ENCODE measurements at regions not wholly inside any gene's neighbourhood (a gene's known extent, or its start where the extent isn't known, plus 50 kb on each side); places are given as distances from the start of the nearest gene placed in this dataset.

DNA sequence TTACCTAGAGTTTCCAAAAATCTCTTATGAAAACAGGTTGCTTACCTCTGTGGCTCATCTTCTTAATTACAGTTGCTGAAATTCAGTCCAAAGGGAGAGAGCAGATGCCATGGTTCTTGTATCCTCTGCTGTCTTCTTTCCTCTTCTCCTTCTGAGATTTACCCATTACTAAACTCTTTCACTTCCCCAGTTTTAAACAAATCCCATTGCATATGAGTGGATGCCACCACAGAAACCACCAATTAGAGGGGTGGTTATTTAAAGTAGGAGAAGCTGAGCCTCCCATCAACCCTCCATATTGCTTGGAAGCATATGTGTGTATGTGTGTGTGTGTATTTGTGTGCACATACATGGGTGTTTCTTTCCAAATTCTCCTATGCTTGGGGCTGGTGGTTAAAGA is 128.5 kb upstream of the KCNK1 start:
- intact Hi-C loops (cut with DNase I): no loop called here
- Histone ChIP-seq H3K9me3 (no peaks in the 10 kb centered on the region), H3K4me1 (no peaks in the 10 kb centered on the region), H3K27me3 (no peaks in the 10 kb centered on the region), H3K36me3 (no peaks in the 10 kb centered on the region), H3K27ac (no peak overlapping the region), H3K4me3 (no peak overlapping the region)
- TF ChIP-seq, protein P1, sequence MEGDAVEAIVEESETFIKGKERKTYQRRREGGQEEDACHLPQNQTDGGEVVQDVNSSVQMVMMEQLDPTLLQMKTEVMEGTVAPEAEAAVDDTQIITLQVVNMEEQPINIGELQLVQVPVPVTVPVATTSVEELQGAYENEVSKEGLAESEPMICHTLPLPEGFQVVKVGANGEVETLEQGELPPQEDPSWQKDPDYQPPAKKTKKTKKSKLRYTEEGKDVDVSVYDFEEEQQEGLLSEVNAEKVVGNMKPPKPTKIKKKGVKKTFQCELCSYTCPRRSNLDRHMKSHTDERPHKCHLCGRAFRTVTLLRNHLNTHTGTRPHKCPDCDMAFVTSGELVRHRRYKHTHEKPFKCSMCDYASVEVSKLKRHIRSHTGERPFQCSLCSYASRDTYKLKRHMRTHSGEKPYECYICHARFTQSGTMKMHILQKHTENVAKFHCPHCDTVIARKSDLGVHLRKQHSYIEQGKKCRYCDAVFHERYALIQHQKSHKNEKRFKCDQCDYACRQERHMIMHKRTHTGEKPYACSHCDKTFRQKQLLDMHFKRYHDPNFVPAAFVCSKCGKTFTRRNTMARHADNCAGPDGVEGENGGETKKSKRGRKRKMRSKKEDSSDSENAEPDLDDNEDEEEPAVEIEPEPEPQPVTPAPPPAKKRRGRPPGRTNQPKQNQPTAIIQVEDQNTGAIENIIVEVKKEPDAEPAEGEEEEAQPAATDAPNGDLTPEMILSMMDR (IDR thresholded peaks at IDR 0.05): no peak
- ATAC-seq (no peak), DNase-seq (no peak)

DNA sequence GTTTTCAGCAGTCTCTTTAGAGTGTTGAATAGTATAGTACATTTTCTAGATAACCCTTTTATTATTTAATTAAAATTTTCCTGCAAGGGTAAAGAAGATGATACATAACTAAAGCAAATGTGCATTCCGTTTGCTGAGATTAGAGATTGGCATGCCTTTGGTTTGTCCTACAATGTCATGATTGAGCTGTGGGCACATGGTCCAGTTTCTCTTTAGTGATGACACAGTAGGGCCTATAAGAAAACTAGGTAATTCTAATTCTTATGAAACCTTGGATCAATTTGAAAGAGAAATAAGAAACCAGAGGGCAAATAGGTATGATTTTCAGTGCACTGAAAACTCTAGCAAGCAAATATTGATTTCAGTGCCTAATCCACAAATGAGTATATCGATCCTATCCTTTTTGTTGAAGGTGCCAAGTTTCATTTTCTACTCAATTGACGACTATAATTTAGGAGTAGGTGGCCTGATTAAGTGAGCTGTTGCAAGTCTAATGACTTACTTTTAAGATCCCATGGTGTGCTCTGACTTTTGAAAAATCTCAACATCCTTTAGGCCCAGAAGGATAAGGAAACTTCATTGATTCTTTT is 128.0 kb upstream of the KCNK1 start:
- Histone ChIP-seq H3K4me1 (no peaks in the 10 kb centered on the region), H3K4me3 (no peak overlapping the region), H3K36me3 (no peaks in the 10 kb centered on the region), H3K27ac (no peak overlapping the region), H3K27me3 (no peaks in the 10 kb centered on the region), H3K9me3 (no peaks in the 10 kb centered on the region)
- TF ChIP-seq, protein P1 (IDR thresholded peaks at IDR 0.05): no peak
- intact Hi-C loops (cut with DNase I): no loop called here
- no peak for DNase-seq
- ATAC-seq: no peak

DNA sequence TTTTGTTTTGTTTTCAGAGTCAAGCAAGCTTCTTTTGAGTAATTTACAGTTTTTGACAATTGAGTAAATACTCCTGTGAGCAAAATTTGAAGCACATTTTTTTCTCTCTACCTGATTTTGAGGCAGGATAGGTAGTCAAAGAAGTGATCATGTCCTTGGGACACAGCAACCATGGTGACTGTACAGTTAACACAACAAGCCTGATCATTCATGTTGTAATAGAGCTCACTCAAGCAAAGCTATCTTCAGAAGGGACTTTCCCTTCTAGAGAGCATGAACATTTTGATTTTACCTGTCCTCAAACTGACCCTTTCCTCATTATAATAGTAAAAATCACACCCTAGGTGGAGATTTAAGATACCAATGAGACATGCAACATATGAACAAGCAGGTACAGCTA is 126.5 kb upstream of the KCNK1 start:
- Histone ChIP-seq H3K36me3 (no peaks in the 10 kb centered on the region), H3K27ac (no peak overlapping the region), H3K27me3 (no peaks in the 10 kb centered on the region), H3K4me3 (no peak overlapping the region), H3K9me3 (no peaks in the 10 kb centered on the region), H3K4me1 (no peaks in the 10 kb centered on the region)
- intact Hi-C loops (cut with DNase I): no loop called here
- no peak for DNase-seq
- ATAC-seq: no peak
- TF ChIP-seq, protein P1 (IDR thresholded peaks at IDR 0.05): no peak

DNA sequence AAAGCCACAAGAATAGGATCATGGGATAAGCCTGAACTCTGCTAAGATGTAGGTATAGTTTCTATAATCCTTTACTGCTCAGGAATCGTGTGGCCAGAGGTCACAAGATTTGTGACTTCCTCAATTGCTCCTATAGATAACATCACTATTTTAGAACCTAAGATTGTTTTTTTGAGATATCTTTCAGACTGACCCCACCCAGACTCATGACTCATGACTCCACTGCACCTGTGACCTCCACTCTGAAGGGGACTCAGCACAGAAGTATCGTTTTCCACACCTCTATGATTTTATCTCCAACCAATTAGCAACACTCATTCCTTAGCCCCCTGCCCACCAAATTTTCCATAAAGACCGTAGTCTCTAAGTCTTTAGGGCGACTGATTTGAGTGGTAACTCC is 124.5 kb upstream of the KCNK1 start:
- intact Hi-C loops (cut with DNase I): no loop called here

DNA sequence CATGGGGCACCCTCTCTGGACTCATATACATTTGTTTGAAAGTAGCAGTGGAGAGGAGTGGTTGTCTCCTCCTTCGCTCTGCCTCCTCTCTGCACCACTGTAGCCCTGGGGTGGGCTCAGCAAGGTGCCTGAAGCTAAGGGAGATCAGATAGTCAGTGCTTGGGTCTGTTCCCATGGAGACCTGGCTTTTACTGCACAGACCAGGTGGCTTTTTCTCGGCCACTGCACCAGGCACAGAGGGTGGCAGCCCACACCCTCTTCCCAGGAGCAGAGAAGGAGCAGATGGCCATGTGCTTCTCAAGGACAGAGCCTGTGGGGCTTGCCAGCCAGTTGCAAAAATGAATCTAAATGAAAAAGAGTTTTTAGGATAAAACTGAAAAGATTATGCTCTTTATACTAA is 123.4 kb upstream of the KCNK1 start:
- H3K27ac ChIP-seq: no peak overlapping the region
- no peak overlapping the region for H3K4me3 ChIP-seq
- H3K36me3 ChIP-seq: no peaks in the 10 kb centered on the region
- no peak for ATAC-seq
- no peak for DNase-seq
- no peaks in the 10 kb centered on the region for H3K9me3 ChIP-seq
- H3K4me1 ChIP-seq: no peaks in the 10 kb centered on the region
- intact Hi-C loops (cut with DNase I): no loop called here
- no peaks in the 10 kb centered on the region for H3K27me3 ChIP-seq
- TF ChIP-seq, protein P1 (IDR thresholded peaks at IDR 0.05): no peak

More for the DNA sequence above, 124.5 kb upstream of the KCNK1 start:
- H3K36me3 ChIP-seq: no peaks in the 10 kb centered on the region
- DNase-seq (no peak), ATAC-seq (no peak)
- no peaks in the 10 kb centered on the region for H3K27me3 ChIP-seq
- no peaks in the 10 kb centered on the region for H3K4me1 ChIP-seq
- TF ChIP-seq, protein P1 (IDR thresholded peaks at IDR 0.05): no peak
- no peaks in the 10 kb centered on the region for H3K9me3 ChIP-seq
- H3K27ac ChIP-seq: no peak overlapping the region
- no peak overlapping the region for H3K4me3 ChIP-seq

All from upper lobe of right lung (tissue), 1 donor.